ENCODE measurements at regions not wholly inside any gene's neighbourhood (a gene's known extent, or its start where the extent isn't known, plus 50 kb on each side); places are given as distances from the start of the nearest gene placed in this dataset.

GRCh38 chr2:13596233-13596632, 879.5 kb downstream of the TRIB2 start:
- no peak for TF ChIP-seq CTCF (IDR thresholded peaks at IDR 0.05; ENCODE audit: unreplicated experiment)

GRCh38 chr2:13597176-13597575, 880.4 kb downstream of the TRIB2 start:
- H3K4me3 Mint-ChIP-seq (ENCODE audit: low read depth): no peak overlapping the region
- H3K27me3 Mint-ChIP-seq: no peaks in the 10 kb centered on the region
- no peak overlapping the region for H3K27ac Mint-ChIP-seq
- no peaks in the 10 kb centered on the region for H3K36me3 Mint-ChIP-seq (ENCODE audit: insufficient read depth)
- H3K4me1 Mint-ChIP-seq (ENCODE audit: low read depth): no peaks in the 10 kb centered on the region
- DNase-seq (ENCODE audit: low spot score, unreplicated experiment): no peak
- no peak for TF ChIP-seq CTCF (IDR thresholded peaks at IDR 0.05; ENCODE audit: unreplicated experiment)
- no peaks in the 10 kb centered on the region for H3K9me3 Mint-ChIP-seq (ENCODE audit: low read depth)

More at GRCh38 chr2:13596233-13596632, 879.5 kb downstream of the TRIB2 start:
- H3K36me3 Mint-ChIP-seq (ENCODE audit: insufficient read depth): no peaks in the 10 kb centered on the region
- no peak overlapping the region for H3K27ac Mint-ChIP-seq
- H3K4me1 Mint-ChIP-seq (ENCODE audit: low read depth): no peaks in the 10 kb centered on the region
- H3K27me3 Mint-ChIP-seq: no peaks in the 10 kb centered on the region
- no peak overlapping the region for H3K4me3 Mint-ChIP-seq (ENCODE audit: low read depth)
- DNase-seq (ENCODE audit: low spot score, unreplicated experiment): no peak
- H3K9me3 Mint-ChIP-seq (ENCODE audit: low read depth): no peaks in the 10 kb centered on the region

GRCh38 chr2:13601506-13601905, 884.8 kb downstream of the TRIB2 start:
- Mint-ChIP-seq H3K4me1 (ENCODE audit: low read depth) (no peaks in the 10 kb centered on the region), H3K36me3 (ENCODE audit: insufficient read depth) (no peaks in the 10 kb centered on the region), H3K4me3 (ENCODE audit: low read depth) (no peak overlapping the region), H3K9me3 (ENCODE audit: low read depth) (no peaks in the 10 kb centered on the region), H3K27me3 (no peaks in the 10 kb centered on the region), H3K27ac (no peak overlapping the region)
- no peak for DNase-seq (ENCODE audit: low spot score, unreplicated experiment)
- TF ChIP-seq CTCF (IDR thresholded peaks at IDR 0.05; ENCODE audit: unreplicated experiment): no peak

GRCh38 chr2:13604951-13605661, 888.4 kb downstream of the TRIB2 start:
- no peak overlapping the region for H3K27ac Mint-ChIP-seq
- no peak for TF ChIP-seq CTCF (IDR thresholded peaks at IDR 0.05; ENCODE audit: unreplicated experiment)
- no peaks in the 10 kb centered on the region for H3K4me1 Mint-ChIP-seq (ENCODE audit: low read depth)

GRCh38 chr2:13607139-13607538, 890.4 kb downstream of the TRIB2 start:
- Mint-ChIP-seq H3K27me3 (no peaks in the 10 kb centered on the region), H3K27ac (no peak overlapping the region), H3K4me3 (ENCODE audit: low read depth) (no peak overlapping the region), H3K9me3 (ENCODE audit: low read depth) (peaks cover 3% of the 10 kb centered on the region), H3K36me3 (ENCODE audit: insufficient read depth) (no peaks in the 10 kb centered on the region), H3K4me1 (ENCODE audit: low read depth) (no peaks in the 10 kb centered on the region)
- no peak for DNase-seq (ENCODE audit: low spot score, unreplicated experiment)
- no peak for TF ChIP-seq CTCF (IDR thresholded peaks at IDR 0.05; ENCODE audit: unreplicated experiment)

More at GRCh38 chr2:13604951-13605661, 888.4 kb downstream of the TRIB2 start:
- H3K36me3 Mint-ChIP-seq (ENCODE audit: insufficient read depth): no peaks in the 10 kb centered on the region
- H3K4me3 Mint-ChIP-seq (ENCODE audit: low read depth): no peak overlapping the region
- no peak for DNase-seq (ENCODE audit: low spot score, unreplicated experiment)
- no peaks in the 10 kb centered on the region for H3K27me3 Mint-ChIP-seq
- H3K9me3 Mint-ChIP-seq (ENCODE audit: low read depth): peaks cover 3% of the 10 kb centered on the region
